Epithelial cell of prostate (primary cell): ENCODE measurements at regions not wholly inside any gene's neighbourhood (a gene's known extent, or its start where the extent isn't known, plus 50 kb on each side); places are given as distances from the start of the nearest gene placed in this dataset.
"Not testable (repeated sequence)": the region's sequence is repeated elsewhere in the genome, so short reads cannot be mapped to it uniquely, and the experiment has no call there.

ENCODE experiments used
- DNase-seq: peaks from one replicate; pipeline ENCODE4 v3.0.0-alpha.2; 2011; ENCODE audit warnings: low read depth, low spot score
- H3K27ac ChIP-seq: fragments of 450-650 bp; 2 replicates; pipeline ENCODE4 v1.5.1; 2017; ENCODE audit warnings: mild to moderate bottlenecking

DNA sequence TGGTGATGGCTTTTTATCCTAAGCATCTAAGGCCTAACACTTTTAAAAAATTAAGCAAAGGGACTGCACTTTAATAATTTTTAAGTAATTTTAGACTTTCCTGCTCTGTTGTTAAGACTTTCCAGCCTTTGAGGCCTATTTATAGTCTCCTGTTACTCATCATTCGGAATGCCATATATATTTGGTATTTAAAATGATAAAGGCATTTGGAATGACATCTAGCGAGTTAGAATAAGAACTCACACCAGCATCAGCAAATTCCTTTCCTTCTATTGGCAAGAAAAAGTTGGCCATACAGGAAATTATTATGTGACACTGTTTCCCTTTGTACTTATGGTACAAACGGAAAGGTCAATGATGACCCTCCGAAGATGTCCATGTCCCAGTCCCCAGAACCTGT, 88.1 kb upstream of the STMND1 start:
- peak; percentile 29 for DNase-seq
- H3K27ac ChIP-seq = peak overlapping the region; percentile 63

DNA sequence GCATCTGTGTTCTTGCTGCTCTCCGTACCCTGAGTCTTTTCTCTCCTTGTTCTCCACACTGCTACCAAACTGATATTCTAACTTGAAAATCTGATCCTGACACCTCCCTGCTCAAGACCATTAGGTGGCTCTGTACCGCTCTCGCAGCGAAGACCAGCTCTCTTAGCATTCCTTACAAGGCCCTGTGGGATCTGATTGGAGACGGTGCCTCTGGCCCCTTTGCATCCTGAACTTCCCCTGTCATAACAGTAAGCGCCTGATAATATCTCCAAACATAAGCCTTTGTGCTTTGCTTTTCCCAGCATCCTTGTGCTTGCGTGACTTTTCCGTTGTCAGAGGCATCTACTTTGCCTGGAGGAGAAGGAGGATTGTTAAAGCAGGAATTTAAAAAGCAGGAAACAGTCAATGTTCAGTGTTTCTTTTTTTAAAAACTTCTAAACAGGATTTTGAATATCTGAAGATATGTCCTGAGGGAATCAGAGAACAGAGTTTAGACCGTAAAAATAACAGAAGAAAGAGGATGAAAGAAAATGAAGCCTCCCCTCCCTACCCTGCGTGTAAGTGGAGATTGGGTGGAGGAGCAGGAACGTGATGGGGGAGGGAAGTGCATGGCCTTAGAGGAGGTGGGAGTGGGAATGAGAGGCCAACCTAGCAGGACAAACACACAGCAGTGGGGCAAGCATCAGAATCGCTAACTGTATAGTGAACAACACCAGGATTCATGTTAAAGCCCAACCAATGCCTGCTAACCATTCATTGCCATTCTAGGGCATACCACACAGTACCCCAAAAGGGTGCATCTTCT, 89.2 kb upstream of the STMND1 start:
- DNase-seq = no peak
- no peak overlapping the region for H3K27ac ChIP-seq

DNA sequence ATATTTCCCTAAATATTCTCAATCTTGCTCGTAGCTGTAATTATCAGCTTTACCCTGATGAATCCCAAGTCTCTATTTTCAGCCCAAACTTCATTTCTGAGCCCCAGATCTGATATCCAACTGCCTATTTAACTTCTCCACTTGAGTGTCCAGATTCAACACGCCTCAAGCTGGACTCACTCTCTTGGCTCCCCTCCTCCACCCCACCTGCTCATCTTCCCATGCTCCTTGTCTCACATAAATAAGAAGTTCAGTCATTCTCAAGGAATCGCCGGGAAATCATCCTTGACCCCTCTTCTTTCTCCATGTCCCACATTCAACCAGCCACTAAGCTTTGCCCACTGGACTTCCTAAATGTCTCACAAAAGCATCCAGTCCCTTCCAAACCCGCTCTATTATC, 89.9 kb upstream of the STMND1 start:
- no peak overlapping the region for H3K27ac ChIP-seq
- no peak for DNase-seq

DNA sequence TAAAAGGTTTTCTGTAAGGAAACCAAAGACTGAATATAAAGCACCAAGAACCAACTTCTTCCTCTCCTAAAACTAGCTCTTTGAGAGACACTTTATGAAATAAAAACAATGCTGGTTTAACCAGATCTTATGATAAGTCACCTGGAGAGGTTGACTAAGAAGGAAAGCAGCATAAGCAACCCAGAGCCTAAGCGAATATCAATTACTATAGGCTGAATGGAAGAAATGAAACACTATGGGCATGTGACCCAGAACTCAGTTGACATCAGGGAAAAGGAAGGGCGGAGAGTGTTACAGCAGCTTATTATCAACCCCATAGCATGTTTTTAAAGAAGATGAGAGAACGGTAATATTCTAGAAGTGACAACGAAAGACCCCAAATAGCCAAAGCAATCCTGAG, 94.1 kb upstream of the STMND1 start:
- no peak overlapping the region for H3K27ac ChIP-seq
- DNase-seq = no peak

DNA sequence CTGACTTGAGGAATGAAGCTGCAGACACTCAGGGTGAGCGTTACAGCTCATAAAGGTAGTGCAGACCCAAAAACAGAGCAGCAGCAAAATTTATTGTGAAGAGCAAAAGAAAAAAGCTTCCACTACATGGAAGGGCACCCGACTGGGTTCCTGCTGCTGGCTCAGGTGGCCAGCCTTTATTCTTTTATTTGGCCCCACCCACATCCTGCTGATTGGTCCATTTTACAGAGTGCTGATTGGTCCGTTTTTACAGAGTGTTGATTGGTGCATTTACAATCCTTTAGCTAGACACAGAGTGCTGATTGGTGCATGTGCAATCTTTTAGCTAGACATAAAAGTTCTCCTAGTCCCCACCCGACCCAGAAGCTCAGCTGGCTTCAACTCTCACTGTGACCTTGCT, 95.3 kb upstream of the STMND1 start:
- no peak for DNase-seq
- H3K27ac ChIP-seq = no peak overlapping the region

DNA sequence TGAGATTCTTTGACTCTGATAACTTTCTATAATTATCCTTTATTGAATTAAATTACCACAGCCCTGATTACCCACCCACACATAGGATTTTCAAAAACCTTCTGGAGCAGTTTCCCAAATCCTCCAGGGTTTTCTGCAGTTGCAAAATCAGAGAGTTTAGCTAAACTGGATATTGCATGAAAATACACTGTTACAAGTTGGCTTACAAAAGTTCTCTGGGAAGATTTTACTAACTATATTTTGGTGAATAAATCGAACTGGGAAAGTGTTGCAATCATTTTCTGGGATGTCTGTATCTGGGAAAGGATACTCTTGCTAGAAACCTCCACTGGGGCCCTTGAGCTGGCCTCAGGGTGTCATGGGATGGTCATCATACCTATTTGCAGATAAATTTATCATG, 97.6 kb upstream of the STMND1 start:
- H3K27ac ChIP-seq = no peak overlapping the region
- DNase-seq = no peak

DNA sequence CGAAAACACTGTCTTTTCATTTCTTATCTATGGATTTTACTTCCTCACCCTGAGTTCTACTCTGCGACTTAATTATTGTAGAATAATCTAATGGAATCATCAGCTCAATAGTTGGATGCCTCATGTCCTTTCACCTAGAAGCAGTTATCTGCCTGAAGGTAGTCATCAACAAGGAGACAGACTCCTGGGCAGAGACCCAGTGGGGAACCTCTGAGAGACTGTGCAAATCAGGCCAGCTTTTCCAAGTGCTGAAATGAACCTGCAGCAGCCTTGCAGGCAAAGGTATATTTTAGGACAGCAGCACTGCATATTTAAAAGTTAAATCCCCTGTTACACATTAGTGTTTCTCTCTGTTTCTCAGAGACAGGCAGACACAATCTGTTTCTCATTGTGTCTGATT, 99.7 kb upstream of the STMND1 start:
- no peak overlapping the region for H3K27ac ChIP-seq
- no peak for DNase-seq

DNA sequence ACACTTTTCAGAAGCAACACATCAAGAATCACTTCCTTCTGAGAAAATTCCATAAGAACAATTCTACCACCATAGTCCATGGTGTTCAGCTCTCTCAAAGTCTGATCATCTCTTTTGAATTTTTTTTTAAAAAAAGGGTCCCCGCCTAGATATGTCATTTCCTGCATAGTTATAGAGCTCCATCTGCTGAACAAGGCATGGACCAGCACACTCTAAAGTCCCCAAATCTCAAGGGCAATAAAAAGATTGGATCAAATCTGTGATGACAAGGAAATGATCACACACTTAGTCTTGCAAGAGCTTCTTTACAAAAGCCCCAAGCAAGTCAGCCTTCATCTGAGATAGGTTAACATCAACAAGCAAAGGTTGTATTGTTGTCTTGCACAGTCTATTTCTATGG, 100.7 kb upstream of the STMND1 start:
- no peak for DNase-seq
- H3K27ac ChIP-seq = no peak overlapping the region

DNA sequence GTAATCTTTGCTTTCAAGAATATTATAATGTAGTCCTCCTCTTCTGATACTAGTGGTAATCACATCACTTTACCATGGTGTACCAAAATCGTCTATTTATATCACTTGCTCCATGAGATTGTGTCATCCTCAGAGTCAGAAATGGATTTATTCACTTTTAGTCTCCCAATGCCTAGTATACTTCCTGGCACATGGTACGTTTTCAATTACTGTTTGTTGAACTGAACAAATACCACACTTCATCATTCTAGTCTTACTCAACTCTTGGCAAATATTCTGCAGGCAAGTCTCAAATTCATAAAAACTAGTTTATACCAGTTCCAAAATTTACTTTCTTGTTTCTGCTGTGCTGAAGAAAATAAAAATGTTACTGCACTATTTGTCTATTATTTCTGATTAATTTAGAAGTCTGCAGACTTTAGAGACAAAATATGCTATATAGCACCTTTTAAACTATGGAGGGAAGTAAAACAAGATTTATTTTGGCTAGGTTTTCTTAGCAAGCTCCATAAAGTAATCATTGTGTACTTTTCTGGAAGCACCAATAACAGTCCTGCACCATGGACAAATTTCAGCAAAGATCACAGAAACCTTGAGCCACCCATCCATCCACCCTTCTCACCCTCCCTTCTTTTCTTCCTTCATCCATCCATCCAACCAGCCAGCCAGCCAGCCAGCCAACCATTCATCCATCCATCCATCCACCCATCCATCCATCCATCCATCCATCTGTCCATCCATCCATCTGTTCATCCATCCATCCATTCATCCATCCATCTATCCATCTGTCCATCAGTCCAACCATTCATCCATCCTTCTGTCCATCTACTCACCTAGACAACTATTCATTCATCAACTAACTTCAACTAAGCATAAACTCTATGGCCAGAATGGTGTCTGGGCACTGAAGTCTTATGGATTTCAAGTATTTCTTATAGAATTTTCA, 102.1 kb upstream of the STMND1 start:
- no peak overlapping the region for H3K27ac ChIP-seq
- peak; percentile 39 for DNase-seq

DNA sequence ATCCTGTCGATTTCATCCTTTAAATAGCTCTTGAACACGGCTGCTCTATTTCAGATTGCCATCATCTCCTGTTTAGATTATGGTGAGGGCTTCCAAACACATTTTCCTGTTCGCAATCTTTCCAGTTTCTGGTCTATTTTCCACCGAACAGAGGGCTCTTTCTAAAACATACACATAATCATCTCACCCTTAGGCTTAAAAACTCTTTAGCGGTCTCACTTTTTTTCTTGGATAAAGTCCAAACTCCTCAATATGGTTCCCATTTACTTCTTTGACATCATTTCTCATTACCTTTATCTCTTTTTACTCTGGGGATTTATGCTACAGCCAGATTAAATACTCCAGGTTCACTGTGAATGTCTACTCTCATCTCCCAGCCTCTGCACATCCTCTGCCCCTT, 103.4 kb upstream of the STMND1 start:
- no peak for DNase-seq

DNA sequence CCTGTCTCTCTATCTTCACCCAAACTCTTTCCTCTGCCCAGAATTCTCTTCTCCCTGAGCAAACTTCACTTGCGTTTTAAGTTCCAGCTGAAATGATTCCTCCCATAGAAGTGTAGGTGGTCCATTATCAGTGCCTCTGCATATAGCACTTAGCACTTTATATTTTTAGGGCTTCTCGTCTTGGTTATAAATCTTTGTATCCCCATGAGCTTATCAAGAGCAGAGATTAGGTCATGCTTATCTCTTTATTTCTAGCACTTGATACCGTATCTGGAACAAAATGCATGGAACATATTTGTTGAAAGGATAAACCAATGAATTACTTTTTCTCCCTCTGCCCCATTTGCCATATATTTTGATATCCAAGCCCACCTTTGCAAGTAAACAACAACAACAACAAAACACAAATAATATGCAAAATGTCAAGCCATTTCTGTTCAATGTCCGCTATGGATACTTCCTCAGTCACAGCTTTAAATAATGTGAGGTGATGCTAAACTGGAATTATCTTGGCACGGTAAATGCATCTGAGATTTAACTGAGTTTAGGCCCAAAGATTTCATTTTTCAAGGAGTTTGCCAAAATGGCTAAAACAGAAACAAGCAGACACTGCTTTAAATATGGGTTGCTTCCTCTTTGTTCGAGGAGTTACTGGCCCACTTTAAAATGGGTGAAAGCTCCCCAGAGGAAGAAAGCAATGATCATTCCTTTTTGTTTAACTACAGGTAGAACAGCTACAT, 106.2 kb upstream of the STMND1 start:
- no peak overlapping the region for H3K27ac ChIP-seq
- no peak for DNase-seq

More for the DNA sequence above, 103.4 kb upstream of the STMND1 start:
- no peak overlapping the region for H3K27ac ChIP-seq

DNA sequence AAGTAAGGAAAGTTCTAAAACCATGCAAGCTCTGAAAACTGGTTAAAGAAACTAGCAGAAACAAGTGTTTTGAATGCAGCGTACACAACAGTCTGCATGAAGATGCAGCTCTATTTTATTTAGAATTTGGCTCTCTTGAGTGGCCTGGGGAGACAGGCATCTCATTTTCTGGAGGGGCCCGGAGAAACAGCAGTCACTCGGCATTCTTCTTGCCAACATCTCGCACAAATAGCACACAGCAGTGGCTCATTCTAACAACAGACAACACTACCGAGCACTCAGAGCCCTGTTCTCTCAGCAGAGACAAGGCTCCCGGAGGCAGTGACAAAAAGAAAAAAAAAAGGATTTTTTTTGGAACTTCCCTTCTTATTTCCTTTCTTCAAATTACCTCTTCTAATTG, 108.5 kb upstream of the STMND1 start:
- no peak for DNase-seq
- no peak overlapping the region for H3K27ac ChIP-seq

DNA sequence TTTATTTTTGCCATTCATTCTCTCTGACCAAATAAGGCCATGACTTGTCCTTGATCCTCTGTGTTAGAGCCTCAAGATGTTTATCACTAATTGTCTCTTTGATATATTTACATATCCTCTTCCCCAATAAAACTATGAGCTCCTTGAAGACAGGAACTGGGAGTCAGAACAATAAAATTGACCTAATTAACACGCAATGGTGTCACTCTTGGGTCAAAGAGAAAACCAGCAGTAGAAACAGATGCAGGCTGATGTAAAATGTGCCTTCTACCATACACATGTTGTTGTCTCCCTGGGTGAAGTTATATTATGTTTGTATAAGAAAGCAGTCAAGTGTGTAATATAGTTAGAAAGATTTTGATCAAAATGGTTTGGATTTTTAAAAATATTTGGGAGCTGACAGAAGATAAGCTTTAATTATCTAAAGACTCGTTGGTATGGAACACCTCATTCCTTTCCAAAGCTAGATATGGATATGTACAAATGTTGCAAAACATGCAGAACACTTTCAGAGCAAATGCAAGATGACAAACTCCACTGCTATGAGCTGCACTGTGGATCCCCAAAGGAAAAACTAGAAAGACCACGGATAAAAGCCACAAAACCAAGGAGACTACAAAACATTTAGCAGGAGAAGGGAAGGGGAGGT, 109.7 kb upstream of the STMND1 start:
- no peak overlapping the region for H3K27ac ChIP-seq

DNA sequence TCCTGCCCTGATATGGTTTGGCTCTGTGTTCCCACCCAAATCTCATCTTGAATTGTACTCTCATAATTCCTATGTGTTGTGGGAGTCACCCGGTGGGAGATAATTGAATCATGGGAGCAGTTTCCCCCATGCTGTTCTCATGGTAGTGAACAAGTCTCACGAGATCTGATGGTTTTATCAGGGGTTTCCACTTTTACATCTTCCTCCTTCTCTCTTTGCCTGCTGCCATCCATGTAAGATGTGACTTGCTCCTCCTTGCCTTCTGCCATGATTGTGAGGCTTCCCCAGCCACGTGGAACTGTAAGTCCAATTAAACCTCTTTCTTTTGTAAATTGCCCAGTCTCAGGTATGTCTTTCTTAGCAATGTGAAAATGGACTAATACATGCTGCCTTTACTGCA, 111.9 kb upstream of the STMND1 start:
- H3K27ac ChIP-seq = not testable (repeated sequence)

More for the DNA sequence above, 109.7 kb upstream of the STMND1 start:
- DNase-seq = no peak

DNA sequence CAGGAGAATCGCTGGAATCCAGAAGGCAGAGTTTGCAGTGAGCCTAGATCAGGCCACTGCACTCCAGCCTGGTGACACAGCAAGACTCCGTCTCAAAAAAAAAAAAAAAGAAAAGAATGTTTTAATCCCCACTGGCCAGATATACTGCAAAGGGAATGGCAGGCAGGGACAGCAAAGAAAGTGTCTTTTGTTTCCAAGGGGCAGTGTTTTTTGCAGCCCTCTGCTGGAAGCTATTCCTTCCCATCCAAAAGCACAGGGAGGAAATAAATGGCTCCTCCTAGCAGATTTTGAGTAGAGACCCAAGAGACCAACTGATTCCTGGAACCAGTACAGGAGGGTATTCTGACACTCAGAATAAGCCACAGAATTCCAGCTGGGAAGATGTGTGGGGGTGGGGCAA, 112.5 kb upstream of the STMND1 start:
- DNase-seq = no peak
- no peak overlapping the region for H3K27ac ChIP-seq

More for the DNA sequence above, 111.9 kb upstream of the STMND1 start:
- not testable (repeated sequence) for DNase-seq

DNA sequence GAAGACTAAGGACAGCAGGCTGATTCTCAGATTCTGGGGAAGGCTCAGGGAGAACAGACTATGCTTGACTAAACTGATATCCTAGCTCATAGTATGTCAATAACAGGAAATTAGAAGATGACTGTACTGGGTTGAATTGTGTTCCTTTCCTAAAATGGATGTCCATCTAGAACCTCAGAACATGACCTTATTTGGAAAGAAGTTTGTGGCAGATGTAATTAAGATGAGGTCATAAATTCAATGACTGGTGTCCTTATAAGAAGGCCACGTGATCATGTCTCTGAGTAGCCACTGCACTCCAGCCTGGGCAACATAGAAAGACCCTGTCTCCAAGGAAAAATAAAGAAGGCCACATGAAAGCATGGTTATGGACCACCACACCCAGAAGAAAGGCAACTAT, 113.9 kb upstream of the STMND1 start:
- no peak for DNase-seq
- no peak overlapping the region for H3K27ac ChIP-seq

DNA sequence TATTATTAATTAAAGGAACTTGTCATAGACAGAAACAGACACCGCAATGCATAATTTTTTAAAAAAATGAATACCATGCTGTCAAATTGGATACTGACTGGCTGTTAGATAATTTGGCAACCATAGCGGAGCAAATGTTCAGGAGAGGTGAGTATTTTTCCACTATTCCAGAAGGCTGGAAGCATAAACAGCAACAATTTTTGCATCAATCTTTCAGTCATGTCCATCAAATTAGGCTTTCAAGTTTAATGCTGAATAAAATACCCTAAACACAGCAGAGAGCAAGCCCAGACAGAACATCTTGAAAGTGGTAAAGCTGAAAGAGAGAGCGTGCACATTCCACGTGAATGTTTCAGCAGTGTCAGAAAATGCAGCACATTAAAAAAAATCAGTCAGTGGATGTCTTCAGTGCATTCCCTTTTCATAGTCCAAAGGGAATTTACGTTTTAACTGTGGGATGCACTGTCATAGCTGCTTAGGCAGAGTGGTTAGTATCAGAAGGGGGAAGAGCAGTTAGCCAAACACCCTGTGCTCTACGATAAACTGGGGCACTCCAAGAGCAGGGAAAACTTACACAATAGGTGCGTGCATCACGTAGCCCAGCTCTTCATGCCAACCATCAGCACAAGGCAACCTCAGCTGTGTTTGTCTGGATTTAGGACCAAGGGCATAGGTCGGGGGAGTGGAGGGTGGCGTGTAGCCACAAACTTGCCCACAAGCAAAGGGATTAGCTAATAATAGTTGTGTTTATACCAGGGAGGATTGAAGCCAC, 116.2 kb upstream of the STMND1 start:
- DNase-seq = peak; percentile 22
- H3K27ac ChIP-seq = peak overlapping the region; percentile 7

DNA sequence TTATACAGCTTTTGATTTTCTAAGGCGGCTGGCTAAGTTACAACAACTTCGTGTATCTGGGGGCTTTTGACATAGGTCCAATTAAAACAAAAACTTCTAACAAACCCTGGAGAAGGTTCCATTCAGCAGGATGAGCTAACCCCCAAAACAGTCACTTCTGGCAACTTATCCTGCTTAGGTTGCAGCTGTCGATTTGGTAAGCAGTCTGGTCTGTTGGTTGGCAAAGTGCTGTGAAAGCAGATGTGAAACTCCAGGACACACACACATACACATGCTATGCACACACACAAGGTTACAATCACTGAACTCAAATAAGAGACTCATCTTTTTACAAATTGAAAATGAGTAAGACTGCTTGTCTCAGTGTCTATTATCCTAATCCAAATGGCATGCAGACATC, 119.0 kb upstream of the STMND1 start:
- H3K27ac ChIP-seq = no peak overlapping the region
- DNase-seq = peak; percentile 18

DNA sequence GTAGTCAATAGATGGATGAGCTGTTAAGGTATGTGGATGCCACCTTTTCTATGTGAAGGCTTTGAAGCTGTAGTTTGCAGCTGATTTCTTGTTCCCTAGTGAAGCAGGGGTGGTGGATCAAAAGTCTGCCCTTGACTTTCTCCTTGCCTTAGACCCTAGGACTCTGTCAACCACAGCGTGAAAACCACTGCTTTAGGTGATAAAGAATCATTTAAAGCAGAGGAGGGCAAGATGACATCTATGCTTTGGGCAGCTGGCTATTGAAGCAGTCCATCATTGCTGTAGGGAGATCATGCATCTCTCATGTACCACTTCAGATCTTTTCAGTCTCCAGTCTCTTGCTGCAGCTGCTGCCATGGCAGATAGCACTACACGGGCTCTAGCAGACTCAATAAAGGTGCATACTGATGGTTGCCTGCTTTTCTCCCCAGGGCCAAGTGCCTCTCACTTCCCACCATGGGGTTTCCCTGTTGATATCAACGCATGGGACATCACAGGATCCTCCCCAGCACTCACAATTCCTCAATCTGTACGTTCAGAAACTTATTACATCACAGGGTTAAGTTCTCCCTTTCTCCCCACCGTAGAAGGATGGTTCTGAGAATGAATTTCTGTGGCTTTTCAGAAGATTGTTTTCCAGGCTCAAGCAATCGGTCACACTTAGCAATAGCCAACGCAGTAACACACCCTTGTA, 122.0 kb upstream of the STMND1 start:
- H3K27ac ChIP-seq = no peak overlapping the region
- DNase-seq = no peak
